Left ventricle myocardium superior (tissue), 1 donor: ENCODE measurements at regions not wholly inside any gene's neighbourhood (a gene's known extent, or its start where the extent isn't known, plus 50 kb on each side); places are given as distances from the start of the nearest gene placed in this dataset.

ENCODE experiments used
- ATAC-seq: fragments of 200-7000 bp; cut with Tn5 transposase; one replicate; pipeline ENCODE4 v1.9.1; 2020; ENCODE audit warnings: mild to moderate bottlenecking, moderate library complexity
- DNase-seq: peaks from one replicate; pipeline ENCODE4 v3.0.0-alpha.2; 2020
- intact Hi-C: fragments of 100-400 bp; cut with micrococcal nuclease; formaldehyde crosslinking; loops from one replicate; pipeline ENCODE4 v1.11.0; 2022
- donor health status: DM: no; HTN: yes; CAD: no; lungs with severe emphysema.

GRCh38 chr13:86826232-86826631 is 844.9 kb upstream of the SLITRK5 start:
- intact Hi-C loops: no loop called here
- ATAC-seq: no peak

DNA sequence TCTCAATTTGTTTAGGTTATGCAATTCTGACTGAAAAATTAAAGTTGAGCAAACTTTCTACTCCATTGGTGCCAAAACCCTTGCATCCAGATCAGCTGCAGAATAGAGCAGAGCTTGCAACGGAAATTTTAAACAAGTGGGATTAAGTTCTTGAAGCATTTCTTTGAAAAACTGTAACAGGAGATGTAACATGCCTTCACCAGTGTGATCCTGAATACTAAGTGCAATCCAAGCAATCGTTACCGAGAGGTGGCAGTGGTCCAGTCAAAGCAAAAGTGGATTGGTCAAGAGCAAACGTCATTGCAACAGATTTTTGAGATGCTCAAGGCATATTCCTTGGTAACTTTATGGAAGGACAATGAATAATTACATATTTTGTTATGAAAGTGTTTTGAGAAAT is 841.1 kb upstream of the SLITRK5 start:
- intact Hi-C loops: no loop called here
- DNase-seq: no peak
- ATAC-seq: no peak

More at GRCh38 chr13:86826232-86826631, 844.9 kb upstream of the SLITRK5 start:
- DNase-seq: no peak

GRCh38 chr13:86831084-86831483 is 840.1 kb upstream of the SLITRK5 start:
- no peak for DNase-seq
- ATAC-seq: no peak
- intact Hi-C loops: no loop called here

DNA sequence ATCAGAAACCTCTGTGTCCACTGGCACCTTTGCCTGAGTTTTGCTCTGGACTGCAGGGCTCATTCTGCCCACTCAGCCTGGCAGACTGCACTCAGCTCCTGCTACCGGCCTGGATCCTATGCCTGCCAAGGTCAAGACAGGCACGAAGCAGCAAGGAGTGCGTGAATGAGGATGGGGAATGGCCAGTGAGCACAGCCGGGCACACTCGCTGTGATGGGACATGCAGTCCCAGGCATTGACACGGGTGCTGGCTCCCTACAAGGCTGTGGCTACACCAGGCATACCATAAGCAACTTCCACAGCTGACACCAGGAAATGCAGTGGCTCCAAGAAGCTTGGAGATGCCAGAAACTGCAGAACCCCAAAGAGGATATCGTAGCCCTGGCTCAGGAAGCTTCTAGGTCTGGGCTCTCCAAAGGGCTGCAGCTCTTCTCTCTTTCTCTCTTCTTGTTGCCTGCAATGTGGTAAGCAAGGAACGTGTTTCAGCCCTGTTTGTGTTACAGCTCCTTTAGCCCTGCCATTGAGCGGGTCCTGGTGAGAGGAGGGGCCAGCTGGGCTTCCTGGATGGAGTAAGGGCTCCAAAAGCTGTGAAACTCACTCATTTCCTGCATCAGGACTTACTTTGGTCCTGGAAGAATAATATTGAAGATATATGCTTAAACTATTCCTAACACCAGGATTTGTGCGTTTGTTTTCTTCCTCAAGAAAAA is 832.6 kb upstream of the SLITRK5 start:
- intact Hi-C loops: no loop called here
- ATAC-seq: no peak

GRCh38 chr13:86839221-86839620 is 832.0 kb upstream of the SLITRK5 start:
- DNase-seq: no peak
- intact Hi-C loops: no loop called here
- no peak for ATAC-seq

More for the DNA sequence above, 832.6 kb upstream of the SLITRK5 start:
- DNase-seq: no peak

DNA sequence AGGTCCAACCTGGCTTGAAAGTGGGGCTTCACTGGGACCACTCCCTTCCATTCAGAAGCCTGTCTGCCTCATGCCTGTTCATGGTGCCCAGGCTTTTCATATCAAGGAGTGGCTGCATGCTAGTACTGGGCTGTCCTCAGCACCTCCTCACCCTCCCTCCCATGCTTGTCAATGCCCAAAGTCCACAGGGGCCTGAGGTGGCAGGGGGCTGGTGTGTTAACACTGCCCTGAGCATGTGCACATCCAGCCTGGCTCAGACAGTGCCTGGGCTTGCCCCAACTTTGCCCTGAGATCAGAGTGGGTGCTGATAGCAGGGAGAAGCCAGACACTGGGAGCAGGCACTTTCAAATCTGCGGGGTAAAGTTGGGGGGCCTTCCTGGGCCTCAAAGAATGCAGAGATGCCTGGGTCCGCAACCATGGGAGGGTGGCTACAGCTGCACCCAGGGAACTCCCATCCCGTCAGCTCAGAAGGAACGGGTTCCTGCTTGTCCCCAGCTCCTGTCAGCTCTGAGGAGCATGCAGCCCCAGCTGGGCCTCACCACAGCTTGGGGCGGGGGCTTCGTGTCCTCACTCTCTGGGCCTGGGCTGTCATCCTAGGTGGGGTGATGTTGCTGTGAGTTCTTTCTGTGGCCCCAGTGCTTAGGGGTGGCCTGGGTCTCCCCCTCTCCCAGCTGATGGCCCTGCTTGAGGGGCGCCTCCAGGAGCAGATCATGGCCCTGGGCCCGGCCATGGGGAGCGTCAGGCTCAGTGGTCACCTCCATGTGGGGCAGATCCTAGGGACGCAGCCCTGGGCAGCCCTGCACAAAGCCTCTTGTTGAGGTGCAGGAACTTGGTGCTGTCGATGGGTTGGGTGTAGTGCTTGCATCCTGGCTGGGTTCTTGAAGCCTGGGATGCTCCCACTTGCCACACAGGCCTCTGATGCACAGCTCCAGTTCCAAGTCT is 830.6 kb upstream of the SLITRK5 start:
- intact Hi-C loops: no loop called here
- ATAC-seq (no peak), DNase-seq (no peak)

- intact Hi-C loops: no loop called here
- ATAC-seq (no peak), DNase-seq (no peak)
Measured at GRCh38 chr13:86841264-86841663, 829.9 kb upstream of the SLITRK5 start.

GRCh38 chr13:86846501-86846900 is 824.7 kb upstream of the SLITRK5 start:
- ATAC-seq (no peak), DNase-seq (no peak)
- intact Hi-C loops: no loop called here

DNA sequence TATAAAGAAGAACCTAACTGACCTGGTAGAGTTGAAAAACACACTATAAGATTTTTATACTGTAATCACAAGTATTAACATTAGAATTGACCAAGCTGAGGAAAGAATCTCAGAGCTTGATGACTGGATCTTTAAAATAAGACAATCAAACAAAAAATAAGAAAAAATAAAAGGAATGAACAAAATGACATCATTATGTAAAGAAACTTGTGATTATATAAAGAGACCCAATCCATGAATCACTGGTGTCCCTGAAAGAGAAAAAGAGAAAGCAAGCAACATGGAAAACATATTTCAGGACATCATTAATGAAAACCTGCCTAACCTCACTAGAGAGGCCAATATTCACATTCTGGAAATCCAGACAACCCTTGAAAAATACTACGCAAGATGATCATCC is 822.5 kb upstream of the SLITRK5 start:
- intact Hi-C loops: no loop called here
- DNase-seq: no peak
- ATAC-seq: no peak

DNA sequence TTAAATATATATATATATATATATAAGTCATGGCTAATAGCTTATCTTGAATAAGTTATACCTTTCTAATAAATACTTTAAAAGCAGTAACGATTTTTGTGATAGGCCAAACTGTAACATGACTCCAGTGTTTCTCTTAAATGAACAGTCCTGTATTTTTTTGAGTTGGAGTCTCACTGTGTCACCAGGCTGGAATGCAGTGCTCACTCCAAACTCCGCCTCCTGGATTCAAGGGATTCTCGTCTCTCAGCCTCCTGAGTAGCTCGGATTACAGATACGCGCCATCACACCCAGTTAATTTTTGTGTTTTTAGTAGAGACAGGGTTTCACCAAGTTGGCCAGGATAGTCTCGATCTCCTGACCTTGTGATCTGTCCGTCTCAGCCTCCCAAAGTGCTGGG is 814.2 kb upstream of the SLITRK5 start:
- no peak for DNase-seq
- intact Hi-C loops: no loop called here
- ATAC-seq: no peak

GRCh38 chr13:86858216-86858615 is 813.0 kb upstream of the SLITRK5 start:
- intact Hi-C loops: no loop called here
- ATAC-seq (no peak), DNase-seq (no peak)

DNA sequence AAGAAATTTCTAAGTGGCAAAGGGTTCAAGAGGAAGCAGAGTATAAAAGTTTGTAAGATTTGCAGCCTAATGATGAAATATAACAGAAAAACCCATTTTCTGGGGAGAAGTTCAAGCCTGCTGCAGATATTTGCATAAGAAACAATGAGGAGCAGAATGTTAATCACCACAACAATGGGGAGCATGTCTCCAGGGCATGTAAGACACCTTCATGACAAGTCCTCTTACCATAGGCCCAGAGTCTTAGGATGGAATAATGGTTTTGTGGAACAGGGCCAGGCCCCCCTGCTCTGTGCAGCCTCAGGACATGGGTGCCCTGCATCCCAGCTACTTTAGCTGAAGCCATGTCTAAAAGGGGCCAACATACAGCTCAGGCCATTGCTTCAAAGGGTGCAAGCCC is 809.0 kb upstream of the SLITRK5 start:
- intact Hi-C loops: no loop called here
- no peak for ATAC-seq
- DNase-seq: no peak

DNA sequence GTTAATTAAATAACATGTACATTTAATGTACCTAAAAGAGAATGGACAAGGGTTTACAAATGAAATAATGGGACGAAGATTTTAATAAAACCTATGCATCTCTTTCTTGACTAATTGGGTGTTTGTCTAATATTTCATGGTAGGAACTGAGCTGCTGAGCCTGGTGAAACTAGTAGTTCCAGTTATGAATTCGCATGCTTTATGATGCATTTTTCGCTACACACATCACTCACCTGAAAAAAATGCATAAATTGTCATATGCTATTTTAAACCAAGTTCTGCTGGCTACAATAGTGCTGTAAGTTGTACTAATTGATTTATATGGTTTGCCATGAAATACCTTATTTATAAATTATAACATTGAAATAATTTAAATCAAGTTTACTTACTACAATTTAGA is 806.8 kb upstream of the SLITRK5 start:
- DNase-seq (no peak), ATAC-seq (no peak)
- intact Hi-C loops: no loop called here

DNA sequence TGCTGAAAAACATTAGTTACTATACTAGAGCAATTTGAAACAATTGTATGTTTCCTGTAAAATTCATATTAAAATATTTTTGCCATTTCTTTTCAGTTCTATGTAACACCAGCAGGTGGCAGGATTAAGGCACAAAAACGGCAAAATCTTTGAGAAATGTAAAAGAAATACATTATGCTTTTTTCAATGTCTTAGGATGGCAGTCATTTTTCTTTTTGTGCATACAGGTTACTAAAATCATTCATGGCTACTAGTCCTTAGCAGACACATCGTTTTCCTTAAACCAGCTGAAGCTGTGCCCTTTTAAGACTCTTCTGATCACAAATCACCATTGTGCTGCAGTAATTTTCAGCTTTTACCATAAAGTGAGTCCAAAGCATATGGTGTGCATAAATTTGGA is 800.7 kb upstream of the SLITRK5 start:
- DNase-seq (no peak), ATAC-seq (no peak)
- intact Hi-C loops: no loop called here

GRCh38 chr13:86877441-86877840 is 793.7 kb upstream of the SLITRK5 start:
- intact Hi-C loops: no loop called here
- DNase-seq (no peak), ATAC-seq (no peak)

DNA sequence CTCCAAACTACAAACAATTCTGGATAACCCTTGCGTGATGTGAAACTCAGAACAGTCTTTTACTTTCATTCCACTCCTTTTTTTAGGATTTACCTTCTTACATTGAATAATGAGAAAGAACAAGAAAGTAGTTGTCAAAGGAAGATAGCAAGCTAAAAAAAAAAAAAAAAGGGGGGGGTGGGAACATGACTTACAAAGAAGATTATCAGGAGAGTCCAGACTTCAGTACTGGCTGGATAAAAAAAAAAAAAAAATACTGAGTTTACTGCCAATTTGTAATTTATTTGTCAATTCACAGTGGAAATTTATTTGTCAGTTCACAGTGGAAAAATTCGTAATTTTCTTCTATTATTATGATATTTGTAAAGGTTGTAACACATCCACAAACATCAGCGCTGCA is 792.4 kb upstream of the SLITRK5 start:
- ATAC-seq (no peak), DNase-seq (no peak)
- intact Hi-C loops: no loop called here

DNA sequence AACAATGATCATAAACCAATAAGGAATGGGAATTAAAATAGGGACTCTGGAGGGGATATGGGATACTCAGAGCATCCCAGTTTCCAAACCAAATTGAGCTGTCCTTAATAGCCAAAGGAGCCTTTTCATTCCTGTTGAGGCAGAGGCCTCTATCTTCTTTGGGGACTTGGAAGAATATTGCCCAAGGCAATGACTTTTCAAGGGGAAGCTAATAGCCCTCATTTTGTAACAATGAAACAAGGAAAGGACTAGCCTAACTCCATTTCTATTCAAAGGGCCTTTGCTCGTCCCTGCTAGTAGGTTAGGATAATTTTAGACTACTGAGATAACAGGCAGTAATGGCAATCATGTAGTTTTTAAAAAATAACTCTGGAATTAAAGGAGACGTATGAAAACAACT is 789.8 kb upstream of the SLITRK5 start:
- ATAC-seq (peak; percentile 41), DNase-seq (no peak)
- intact Hi-C loops: no loop called here

DNA sequence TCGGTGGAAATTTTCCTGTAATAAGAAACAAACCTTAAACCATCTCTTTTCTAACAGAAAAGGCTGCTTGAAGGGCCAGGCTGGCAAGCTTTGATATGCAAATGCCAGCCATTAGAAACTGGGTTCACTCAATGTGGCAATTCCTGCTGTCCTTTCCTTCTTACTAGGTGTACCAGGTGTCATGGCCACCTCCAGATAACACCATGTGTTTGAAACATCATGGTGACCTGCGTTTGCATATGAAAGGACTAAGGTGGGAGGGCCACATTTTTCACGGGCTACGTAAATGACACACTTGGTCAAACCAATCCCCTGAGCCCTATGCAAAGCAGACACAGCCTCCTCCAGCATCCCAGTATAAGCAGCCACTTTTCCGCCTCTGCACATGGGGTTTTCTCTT is 789.1 kb upstream of the SLITRK5 start:
- ATAC-seq (no peak), DNase-seq (no peak)
- intact Hi-C loops: no loop called here

- ATAC-seq (peak; percentile 94), DNase-seq (no peak)
- intact Hi-C loops: no loop called here
Measured at GRCh38 chr13:86882835-86883234, 788.3 kb upstream of the SLITRK5 start.

DNA sequence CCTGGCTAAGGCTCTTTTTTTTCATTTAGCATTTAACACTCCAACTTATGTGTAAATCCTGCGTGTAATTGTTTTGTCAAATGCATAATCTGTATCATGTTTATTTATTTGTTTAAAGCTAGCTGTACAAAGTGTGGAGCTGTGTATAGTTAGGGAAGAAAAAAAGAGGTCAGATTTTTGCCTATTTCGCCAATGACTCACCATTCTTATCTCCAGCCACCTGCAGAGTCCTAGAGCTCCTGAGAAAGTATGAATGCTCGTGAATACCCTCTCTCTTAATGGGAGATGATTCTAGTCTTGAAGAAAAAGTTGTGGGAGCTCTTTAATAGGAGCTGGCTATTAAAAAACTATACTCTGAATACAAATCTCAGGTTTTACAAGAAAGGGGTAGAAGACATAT is 778.8 kb upstream of the SLITRK5 start:
- no peak for DNase-seq
- intact Hi-C loops: no loop called here
- ATAC-seq: no peak

GRCh38 chr13:86900906-86901305 is 770.3 kb upstream of the SLITRK5 start:
- no peak for DNase-seq
- intact Hi-C loops: no loop called here
- ATAC-seq: no peak
